ENCODE measurements at regions not wholly inside any gene's neighbourhood (a gene's known extent, or its start where the extent isn't known, plus 50 kb on each side); places are given as distances from the start of the nearest gene placed in this dataset.
A peak's percentile ranks its signal among the peaks of the same experiment; 100 is the strongest.

DNA sequence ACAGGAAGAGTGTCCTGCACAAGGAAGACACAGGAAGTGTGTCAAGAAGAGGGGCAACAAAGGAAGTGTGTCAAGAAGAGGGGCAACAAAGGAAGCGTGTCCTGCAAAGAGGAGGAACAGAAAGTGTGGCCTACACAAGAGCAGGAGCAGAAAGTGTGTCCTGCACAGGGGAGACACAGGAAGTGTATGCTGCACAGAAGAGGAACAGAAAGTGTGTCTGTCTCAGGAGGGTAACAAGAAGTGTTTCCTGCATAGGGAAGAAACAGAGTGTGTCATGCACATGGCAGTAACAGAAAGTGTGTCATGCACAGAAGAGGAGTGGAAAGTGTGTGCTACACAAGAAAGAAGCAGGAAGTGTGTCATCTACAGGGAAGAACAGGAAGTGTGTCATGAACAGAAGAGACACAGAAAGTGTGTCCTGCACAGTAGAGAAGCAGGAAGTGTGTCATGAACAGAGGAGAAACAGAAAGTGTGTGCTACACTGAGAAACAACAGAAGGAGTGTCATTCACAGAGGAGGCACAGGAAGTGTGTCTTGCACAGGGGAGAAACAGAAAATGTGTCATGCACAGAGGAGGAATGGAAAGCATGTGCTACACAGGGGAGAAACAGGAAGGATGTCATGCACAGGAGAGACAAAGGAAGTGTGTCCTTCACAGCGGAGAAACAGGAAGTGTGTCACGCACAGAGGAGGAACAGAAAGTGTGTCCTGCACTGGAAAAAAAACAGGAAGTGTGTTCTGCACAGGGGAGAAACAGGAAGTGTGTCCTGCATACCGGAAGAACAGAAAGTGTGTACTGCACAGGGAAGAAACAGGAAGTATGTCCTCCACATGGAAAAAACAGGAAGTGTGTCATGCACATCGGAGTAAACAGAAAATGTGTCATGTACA, 526.4 kb upstream of the PRKX start:
- Mint-ChIP-seq H3K27me3 (no peaks in the 10 kb centered on the region), H3K9me3 (no peaks in the 10 kb centered on the region), H3K27ac (no peak overlapping the region), H3K4me1 (no peaks in the 10 kb centered on the region), H3K4me3 (no peak overlapping the region), H3K36me3 (no peaks in the 10 kb centered on the region)
- peak; percentile 52 for ATAC-seq (ENCODE audit: low read depth)
- peak; percentile 0 to 13 for DNase-seq (ENCODE audit: low spot score in 2 of 2)

DNA sequence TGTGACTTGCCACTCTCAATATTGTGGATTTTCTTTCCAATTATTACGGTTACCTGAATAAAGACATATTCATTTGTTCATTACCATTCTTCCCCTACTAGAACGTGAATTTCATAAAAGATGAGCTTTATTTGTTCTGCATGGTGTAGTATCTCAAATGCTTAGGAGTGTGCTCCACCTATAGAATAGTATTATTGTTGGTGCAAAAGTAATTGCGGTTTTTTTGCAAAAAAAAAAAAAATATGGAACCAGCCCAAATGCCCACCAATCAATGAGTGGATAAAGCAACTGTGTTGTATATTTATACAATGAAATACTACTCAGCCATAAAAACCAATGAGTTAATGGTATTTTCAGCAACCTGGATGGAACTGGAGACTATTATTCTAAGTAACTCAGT, 525.5 kb upstream of the PRKX start:
- no peak overlapping the region for H3K27ac Mint-ChIP-seq
- ATAC-seq (ENCODE audit: low read depth) (no peak), DNase-seq (ENCODE audit: low spot score in 2 of 2) (no peak)
- H3K9me3 Mint-ChIP-seq: peaks cover 3% of the 10 kb centered on the region
- H3K4me1 Mint-ChIP-seq: no peaks in the 10 kb centered on the region
- no peaks in the 10 kb centered on the region for H3K36me3 Mint-ChIP-seq
- no peaks in the 10 kb centered on the region for H3K27me3 Mint-ChIP-seq
- no peak overlapping the region for H3K4me3 Mint-ChIP-seq

DNA sequence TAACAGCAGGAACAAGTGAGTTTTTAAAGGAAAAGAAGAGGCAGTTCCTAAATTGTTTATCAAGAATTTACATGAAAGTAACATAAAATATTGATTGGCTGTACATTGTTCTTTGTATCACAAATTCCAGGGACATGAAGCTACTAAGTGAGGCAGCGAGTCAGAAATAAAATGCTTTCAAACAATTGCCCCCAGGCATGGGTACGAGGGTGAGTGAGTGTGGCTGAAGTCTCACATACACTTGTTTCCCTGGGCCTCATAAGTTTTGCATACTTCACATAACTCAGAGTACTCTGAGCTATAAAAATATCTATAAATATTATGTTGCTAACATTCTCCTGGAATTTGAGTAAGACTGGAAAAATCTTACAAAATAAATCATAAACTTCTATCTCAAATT, 511.6 kb upstream of the PRKX start:
- no peaks in the 10 kb centered on the region for H3K27me3 Mint-ChIP-seq
- DNase-seq (ENCODE audit: low spot score in 2 of 2) (no peak), ATAC-seq (ENCODE audit: low read depth) (no peak)
- peaks cover 8% of the 10 kb centered on the region for H3K9me3 Mint-ChIP-seq
- H3K36me3 Mint-ChIP-seq: no peaks in the 10 kb centered on the region
- H3K27ac Mint-ChIP-seq: no peak overlapping the region
- no peak overlapping the region for H3K4me3 Mint-ChIP-seq
- no peaks in the 10 kb centered on the region for H3K4me1 Mint-ChIP-seq

DNA sequence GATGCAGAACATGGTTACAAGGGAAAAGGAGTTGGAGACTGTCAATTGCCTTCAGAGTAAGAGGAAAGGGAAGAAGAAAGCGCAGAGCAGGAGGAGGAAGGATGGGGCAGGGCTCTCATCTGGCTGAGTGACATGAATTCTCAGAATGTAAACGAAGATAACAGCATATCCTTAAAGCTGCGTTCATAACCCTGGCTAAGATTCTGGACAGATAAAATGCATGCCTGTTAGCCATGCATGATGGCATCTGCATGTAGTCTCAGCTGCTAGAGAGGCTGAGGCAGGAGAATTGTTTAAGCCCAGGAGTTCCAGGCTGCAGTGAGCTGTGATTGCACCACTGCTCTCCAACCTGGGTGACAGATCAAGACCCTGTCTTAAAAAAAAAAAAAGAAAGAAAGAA, 493.5 kb upstream of the PRKX start:
- H3K4me1 Mint-ChIP-seq: no peaks in the 10 kb centered on the region
- DNase-seq (ENCODE audit: low spot score in 2 of 2) (no peak), ATAC-seq (ENCODE audit: low read depth) (no peak)
- no peak overlapping the region for H3K4me3 Mint-ChIP-seq
- no peaks in the 10 kb centered on the region for H3K36me3 Mint-ChIP-seq
- no peaks in the 10 kb centered on the region for H3K27me3 Mint-ChIP-seq
- H3K27ac Mint-ChIP-seq: no peak overlapping the region
- H3K9me3 Mint-ChIP-seq: peaks cover 7% of the 10 kb centered on the region

DNA sequence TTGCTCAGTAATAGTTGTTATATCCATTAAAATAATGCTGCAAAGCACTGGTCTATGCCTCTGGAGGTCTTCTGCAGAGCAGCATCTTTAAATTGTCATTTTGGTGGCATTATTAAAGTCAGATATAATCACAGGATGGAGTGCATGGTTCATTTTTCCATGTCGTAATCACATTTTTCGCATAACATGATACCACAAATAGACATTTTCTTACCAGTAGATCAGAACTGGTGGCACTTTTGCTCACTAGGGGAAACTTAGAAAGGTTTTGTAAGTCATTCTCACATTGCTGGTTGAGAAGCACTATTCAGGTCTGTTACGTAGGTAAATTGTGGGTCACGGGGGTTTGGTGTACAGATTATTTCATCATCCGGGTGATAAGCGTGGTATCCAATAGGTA, 484.5 kb upstream of the PRKX start:
- no peak overlapping the region for H3K27ac Mint-ChIP-seq
- no peaks in the 10 kb centered on the region for H3K4me1 Mint-ChIP-seq
- no peaks in the 10 kb centered on the region for H3K36me3 Mint-ChIP-seq
- no peak overlapping the region for H3K4me3 Mint-ChIP-seq
- ATAC-seq (ENCODE audit: low read depth) (no peak), DNase-seq (ENCODE audit: low spot score in 2 of 2) (no peak)
- H3K27me3 Mint-ChIP-seq: no peaks in the 10 kb centered on the region
- peaks cover 4% of the 10 kb centered on the region for H3K9me3 Mint-ChIP-seq

DNA sequence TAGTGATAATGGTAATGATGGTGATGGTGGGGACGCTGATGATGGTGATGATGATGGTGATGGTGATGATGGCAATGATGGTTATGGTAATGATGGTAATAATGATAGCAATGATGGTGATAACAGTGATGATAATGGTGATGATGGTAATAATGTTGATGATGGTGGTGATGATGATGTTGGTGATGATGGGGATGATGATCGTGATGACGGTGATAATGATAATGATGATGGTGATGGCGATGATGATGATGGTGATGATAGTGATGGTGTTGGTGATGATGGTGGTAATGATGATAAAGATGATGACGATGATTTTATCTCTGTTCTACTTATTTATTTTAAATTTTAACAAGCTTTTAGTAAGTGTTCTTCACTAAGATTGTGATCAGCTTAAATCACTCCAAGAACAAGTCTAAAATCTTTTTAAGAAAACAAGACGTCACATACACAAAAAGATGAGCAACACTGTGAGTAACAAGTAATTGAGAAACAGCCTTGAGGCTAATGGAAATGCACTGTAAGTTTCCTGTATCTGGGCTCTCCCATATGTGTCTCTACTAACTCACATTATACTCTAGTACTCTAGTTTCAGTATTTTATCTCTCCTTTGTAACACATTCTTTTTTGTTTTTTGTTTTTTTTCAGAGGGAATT, 480.2 kb upstream of the PRKX start:
- no peaks in the 10 kb centered on the region for H3K9me3 Mint-ChIP-seq

DNA sequence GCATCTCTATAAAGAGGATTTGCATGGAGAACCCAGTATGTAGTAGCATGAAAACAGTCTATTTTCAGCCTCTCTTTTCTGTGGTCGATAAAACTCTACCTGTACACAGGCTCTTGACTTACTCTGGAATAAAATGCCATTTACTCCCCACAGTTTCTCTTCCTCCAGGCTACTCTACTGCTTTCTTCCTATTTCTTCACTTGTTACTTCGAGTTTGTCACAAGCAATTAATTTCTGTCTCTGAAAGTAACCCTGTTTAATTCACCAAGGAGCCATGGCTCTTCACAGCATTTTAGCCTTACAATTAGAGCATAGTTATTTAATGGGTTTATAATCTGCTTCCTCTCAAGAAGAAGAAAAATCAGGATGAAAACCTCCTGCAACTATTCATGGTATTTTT, 472.9 kb upstream of the PRKX start:
- Mint-ChIP-seq H3K36me3 (no peaks in the 10 kb centered on the region), H3K9me3 (no peaks in the 10 kb centered on the region), H3K27me3 (no peaks in the 10 kb centered on the region), H3K4me1 (no peaks in the 10 kb centered on the region), H3K27ac (no peak overlapping the region), H3K4me3 (no peak overlapping the region)
- DNase-seq (ENCODE audit: low spot score in 2 of 2): no peak
- no peak for ATAC-seq (ENCODE audit: low read depth)

More for the DNA sequence above, 480.2 kb upstream of the PRKX start:
- no peak for DNase-seq (ENCODE audit: low spot score in 2 of 2)
- no peaks in the 10 kb centered on the region for H3K36me3 Mint-ChIP-seq
- no peak overlapping the region for H3K4me3 Mint-ChIP-seq
- H3K4me1 Mint-ChIP-seq: no peaks in the 10 kb centered on the region
- no peak for ATAC-seq (ENCODE audit: low read depth)
- H3K27ac Mint-ChIP-seq: no peak overlapping the region
- no peaks in the 10 kb centered on the region for H3K27me3 Mint-ChIP-seq

DNA sequence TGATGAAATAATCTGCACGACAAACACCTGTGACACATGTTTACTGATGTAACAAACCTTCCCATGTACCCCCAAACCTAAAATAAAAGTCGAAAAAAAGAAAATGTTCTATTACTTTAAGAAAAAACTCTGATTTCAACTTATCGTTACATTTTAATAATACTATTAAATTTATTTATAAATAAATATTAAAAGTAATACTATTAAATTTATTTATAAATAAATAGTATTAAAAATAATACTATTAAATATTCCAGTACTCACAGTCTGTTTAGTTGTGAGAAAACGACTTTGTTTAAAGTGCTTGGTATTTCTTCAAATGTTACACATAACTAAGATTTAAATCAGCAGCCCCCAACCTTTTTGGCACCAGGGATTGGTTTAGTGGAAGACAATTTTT, 471.6 kb upstream of the PRKX start:
- ATAC-seq (ENCODE audit: low read depth) (no peak), DNase-seq (ENCODE audit: low spot score in 2 of 2) (no peak)
- H3K4me1 Mint-ChIP-seq: no peaks in the 10 kb centered on the region
- H3K27ac Mint-ChIP-seq: no peak overlapping the region
- no peaks in the 10 kb centered on the region for H3K27me3 Mint-ChIP-seq
- H3K36me3 Mint-ChIP-seq: no peaks in the 10 kb centered on the region
- H3K4me3 Mint-ChIP-seq: no peak overlapping the region
- H3K9me3 Mint-ChIP-seq: no peaks in the 10 kb centered on the region

DNA sequence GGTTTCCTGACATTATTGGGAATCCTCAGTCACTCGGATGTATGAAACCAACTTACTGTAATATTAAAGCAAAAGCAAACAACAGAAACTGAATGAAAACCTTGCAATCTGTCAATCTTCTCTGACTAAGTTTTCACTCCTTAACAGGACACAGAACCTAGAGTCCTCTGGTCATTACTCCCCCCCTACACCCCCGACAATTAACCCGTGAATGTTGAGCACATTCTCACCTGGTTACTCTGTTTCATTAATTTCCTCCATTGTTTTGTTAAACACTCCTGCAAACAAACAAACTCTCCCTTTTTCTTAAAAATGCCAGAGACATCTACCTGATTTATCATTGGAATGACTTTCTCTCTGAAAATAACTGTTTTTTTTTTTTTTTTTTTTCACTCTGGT, 469.0 kb upstream of the PRKX start:
- no peaks in the 10 kb centered on the region for H3K36me3 Mint-ChIP-seq
- no peak for ATAC-seq (ENCODE audit: low read depth)
- H3K9me3 Mint-ChIP-seq: no peaks in the 10 kb centered on the region
- H3K27me3 Mint-ChIP-seq: no peaks in the 10 kb centered on the region
- no peak for DNase-seq (ENCODE audit: low spot score in 2 of 2)
- H3K4me1 Mint-ChIP-seq: no peaks in the 10 kb centered on the region
- H3K4me3 Mint-ChIP-seq: no peak overlapping the region
- no peak overlapping the region for H3K27ac Mint-ChIP-seq

DNA sequence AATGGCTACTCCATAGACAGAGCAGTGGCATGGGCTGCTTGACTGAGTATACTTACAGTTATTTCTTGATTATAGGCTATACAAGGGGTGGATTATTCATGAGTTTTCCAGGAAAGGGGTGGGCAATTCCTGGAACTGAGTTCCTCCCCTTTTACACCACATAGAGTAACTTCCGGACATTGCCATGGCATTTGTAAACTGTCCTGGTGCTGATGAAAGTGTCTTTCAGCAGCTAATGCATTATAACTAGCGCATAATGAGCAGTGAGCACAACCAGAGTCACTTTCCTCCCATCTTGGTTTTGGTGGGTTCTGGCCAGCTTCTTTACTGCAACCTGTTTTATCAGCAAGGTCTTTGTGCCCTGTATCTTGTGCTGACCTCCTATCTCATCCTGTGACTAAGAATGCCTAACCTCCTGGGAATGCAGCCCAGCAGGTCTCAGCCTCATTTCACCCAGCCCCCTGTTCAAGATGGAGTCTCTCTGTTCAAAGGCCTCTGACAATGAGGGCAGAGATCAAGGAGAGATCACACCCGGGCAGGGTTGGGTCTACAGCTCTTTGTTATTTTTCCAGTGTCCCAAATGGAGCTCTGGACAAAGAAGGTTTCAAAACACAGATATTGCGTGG, 468.4 kb upstream of the PRKX start:
- Mint-ChIP-seq H3K36me3 (no peaks in the 10 kb centered on the region), H3K27me3 (no peaks in the 10 kb centered on the region), H3K27ac (no peak overlapping the region), H3K4me3 (no peak overlapping the region), H3K4me1 (no peaks in the 10 kb centered on the region), H3K9me3 (no peaks in the 10 kb centered on the region)
- no peak for ATAC-seq (ENCODE audit: low read depth)
- no peak for DNase-seq (ENCODE audit: low spot score in 2 of 2)

DNA sequence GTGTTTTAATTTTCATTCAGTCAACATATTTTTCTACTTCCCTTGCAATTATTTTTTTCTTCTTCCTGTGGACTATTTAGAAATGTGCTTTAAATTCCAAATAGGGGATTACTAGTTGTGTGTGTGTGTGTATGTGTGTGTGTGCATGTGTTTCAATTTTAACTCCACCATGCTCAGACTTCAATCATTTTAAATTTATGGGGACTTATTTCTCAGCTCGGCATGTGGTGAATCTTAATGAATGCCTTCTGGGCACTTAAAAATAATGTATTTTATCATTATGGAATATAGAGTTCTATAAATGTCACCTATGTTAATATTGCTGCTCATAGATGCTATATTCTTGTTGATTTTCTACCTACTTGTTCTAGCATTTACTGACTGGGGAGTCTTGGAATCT, 465.6 kb upstream of the PRKX start:
- Mint-ChIP-seq H3K9me3 (no peaks in the 10 kb centered on the region), H3K4me1 (no peaks in the 10 kb centered on the region), H3K27me3 (no peaks in the 10 kb centered on the region), H3K4me3 (no peak overlapping the region), H3K27ac (no peak overlapping the region), H3K36me3 (no peaks in the 10 kb centered on the region)
- no peak for DNase-seq (ENCODE audit: low spot score in 2 of 2)
- ATAC-seq (ENCODE audit: low read depth): no peak

DNA sequence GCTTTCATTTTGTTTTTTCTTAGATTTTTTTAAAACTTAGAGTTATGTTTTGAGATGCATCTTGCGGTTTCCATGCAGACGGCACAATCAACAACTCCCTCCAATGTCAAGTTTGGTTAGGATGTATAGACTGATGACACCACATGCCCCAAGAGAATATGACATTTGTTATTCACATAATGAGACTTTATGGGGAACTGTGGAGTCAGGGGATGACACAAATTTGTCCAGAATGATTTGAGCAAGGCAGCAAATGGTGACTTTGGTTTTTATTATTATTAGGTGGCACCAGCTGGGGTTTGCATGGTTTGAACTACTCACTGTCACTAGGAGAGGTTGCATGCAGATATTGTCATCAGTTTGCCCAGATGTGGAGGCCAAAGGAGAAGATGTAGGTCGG, 461.8 kb upstream of the PRKX start:
- ATAC-seq (ENCODE audit: low read depth) (no peak), DNase-seq (ENCODE audit: low spot score in 2 of 2) (no peak)
- no peak overlapping the region for H3K27ac Mint-ChIP-seq
- H3K4me1 Mint-ChIP-seq: no peaks in the 10 kb centered on the region
- no peak overlapping the region for H3K4me3 Mint-ChIP-seq
- no peaks in the 10 kb centered on the region for H3K9me3 Mint-ChIP-seq
- no peaks in the 10 kb centered on the region for H3K27me3 Mint-ChIP-seq
- no peaks in the 10 kb centered on the region for H3K36me3 Mint-ChIP-seq

DNA sequence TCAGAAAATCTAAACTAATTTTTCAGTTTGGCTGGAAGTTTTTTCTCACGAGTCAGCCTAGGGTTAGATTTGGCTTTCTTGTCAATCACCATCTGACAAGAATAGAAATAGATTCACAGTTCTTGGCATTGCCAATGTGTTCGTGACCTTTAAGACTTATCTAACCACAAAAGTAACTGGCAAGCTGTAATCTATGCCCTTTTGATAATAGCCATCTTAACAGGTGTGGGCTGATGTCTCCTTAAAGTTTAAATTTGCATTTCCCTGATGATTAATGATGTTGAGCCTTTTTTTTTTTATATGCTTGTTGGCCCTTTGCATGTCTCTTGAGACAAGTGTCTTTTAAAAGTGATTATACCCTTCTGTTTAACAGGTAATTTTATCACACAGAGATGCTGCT, 460.3 kb upstream of the PRKX start:
- DNase-seq (ENCODE audit: low spot score in 2 of 2): no peak
- Mint-ChIP-seq H3K27ac (no peak overlapping the region), H3K27me3 (no peaks in the 10 kb centered on the region), H3K4me1 (no peaks in the 10 kb centered on the region), H3K36me3 (no peaks in the 10 kb centered on the region), H3K9me3 (no peaks in the 10 kb centered on the region), H3K4me3 (no peak overlapping the region)
- no peak for ATAC-seq (ENCODE audit: low read depth)

DNA sequence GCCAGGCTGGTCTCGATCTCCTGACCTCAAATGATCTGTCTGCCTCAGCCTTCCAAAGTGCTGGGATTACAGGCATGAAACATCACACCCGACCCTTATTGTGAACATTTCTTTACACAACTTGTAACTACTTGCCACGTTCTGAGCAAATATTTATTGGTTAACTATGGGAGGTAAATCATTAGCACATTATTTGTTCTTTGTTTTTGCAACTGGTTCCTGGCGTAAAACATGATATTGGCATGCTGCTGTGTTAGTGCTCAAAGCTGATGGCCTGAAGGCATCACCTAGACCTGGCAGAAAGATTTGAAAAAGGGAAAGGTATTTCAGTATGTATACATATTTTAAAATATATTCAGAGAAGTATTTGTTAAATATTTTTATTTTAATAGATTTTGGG, 438.3 kb upstream of the PRKX start:
- DNase-seq (ENCODE audit: low spot score in 2 of 2) (no peak), ATAC-seq (ENCODE audit: low read depth) (no peak)
- Mint-ChIP-seq H3K27ac (no peak overlapping the region), H3K4me3 (no peak overlapping the region), H3K9me3 (peaks cover 6% of the 10 kb centered on the region), H3K27me3 (no peaks in the 10 kb centered on the region), H3K36me3 (no peaks in the 10 kb centered on the region), H3K4me1 (no peaks in the 10 kb centered on the region)
